NCI-H2196 (cell line): ENCODE measurements at regions not wholly inside any gene's neighbourhood (a gene's known extent, or its start where the extent isn't known, plus 50 kb on each side); places are given as distances from the start of the nearest gene placed in this dataset.

ENCODE experiments used
- DNase-seq: peaks from one replicate; lab custom pipeline; 2025; ENCODE audit not compliant: unreplicated experiment; lab: John Stamatoyannopoulos, UW

DNA sequence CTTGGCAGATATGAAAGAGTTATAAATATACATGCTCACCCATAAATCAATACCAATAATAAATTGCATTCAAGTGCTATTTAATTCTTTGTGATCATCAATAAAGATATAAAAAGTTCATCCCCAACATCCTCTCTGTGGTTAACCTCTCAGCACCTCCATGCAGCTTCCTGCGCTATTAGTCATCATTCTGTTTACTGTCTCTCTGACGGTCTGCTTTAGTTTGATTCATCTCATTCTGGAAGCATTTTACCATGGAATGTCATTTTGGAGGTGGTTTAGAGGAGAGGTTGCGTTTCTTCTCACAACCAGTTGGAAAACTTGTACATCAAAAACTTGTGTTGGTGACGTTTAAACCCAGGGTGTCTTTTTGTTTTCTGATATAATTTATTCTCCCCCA, 486.6 kb downstream of the BRINP1 start:
- no peak for DNase-seq

GRCh38 chr9:118883411-118883810, 485.8 kb downstream of the BRINP1 start:
- DNase-seq: no peak

DNA sequence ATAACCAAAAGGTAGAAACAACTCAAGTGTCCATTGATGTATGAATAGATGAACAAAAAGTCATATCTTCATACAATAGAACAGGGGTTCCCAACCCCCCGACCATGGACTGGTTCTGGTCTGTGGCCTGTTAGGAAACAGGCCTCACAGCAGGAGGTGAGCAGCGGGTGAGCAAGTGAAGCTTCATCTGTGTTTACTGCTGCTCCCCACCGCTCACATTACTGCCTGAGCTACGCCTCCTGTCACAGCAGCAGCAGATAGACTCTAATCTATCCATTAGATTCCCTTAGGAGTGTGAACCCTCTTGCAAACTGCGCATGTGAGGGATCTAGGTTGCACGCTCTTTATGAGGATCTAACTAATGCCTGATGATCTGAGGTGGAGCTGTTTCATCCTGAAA, 478.0 kb downstream of the BRINP1 start:
- DNase-seq: no peak

- no peak for DNase-seq
Observed at GRCh38 chr9:118896324-118897000, 472.8 kb downstream of the BRINP1 start.

GRCh38 chr9:118918180-118918579, 451.1 kb downstream of the BRINP1 start:
- DNase-seq: no peak

GRCh38 chr9:118928722-118929121, 440.5 kb downstream of the BRINP1 start:
- DNase-seq: no peak

DNA sequence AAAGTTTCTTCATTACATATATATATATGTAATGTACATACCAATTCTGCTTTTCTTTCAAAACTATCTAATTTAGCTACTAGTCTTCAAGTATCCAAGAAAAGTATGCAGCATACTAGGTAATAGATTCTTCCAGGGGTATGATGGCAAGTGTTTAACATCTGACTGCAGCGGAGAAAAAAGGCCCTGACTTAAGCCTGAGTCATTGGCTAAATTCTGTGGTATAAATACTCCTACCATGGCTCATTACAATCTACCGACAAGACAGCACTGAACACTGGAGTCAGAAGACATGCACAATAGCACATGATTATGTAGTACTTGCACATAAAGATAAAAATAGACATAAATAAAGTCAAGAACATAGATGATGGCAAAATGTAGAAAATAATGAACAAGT, 439.9 kb downstream of the BRINP1 start:
- no peak for DNase-seq

- no peak for DNase-seq
Observed at GRCh38 chr9:118931941-118932340, 437.3 kb downstream of the BRINP1 start.

DNA sequence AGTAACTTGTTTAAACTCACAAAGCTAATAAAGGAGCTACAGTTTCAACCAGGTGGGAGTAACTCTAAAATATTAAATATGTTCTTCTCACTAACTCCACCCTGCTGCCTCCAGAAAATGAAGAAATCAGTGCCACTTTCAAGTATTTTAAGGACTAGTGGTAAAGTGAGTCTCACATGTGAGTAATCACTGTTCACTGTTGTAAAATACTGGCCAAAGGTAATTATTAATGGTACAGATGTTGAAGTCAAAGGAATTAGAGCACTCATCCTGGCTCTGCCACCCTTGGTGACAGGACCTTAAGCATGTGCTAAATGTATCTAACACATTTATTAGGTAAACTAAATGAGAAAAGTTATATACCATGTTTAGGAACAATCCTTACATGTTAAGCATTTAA, 430.7 kb downstream of the BRINP1 start:
- no peak for DNase-seq

DNA sequence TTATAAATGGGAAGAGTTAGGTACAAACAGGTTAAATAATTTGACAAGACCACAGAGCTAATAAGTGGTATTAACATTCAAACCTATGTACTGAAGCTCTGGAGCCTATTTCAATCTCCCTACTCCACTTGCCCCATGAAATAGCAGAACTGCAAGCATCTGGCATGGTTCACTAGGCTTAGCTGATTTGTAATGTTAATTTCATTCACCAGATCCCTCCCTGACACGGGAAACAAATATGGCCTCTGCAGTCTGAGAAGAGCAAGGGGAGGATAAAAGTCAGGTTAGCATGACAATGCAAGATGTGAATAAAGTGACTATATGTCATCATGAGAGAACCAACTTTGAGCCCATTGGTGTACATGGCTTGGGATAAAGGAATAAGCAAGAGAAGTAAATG, 428.8 kb downstream of the BRINP1 start:
- DNase-seq: no peak

- no peak for DNase-seq
Observed at GRCh38 chr9:118946669-118947068, 422.6 kb downstream of the BRINP1 start.

GRCh38 chr9:118954857-118955256, 414.4 kb downstream of the BRINP1 start:
- DNase-seq: no peak

DNA sequence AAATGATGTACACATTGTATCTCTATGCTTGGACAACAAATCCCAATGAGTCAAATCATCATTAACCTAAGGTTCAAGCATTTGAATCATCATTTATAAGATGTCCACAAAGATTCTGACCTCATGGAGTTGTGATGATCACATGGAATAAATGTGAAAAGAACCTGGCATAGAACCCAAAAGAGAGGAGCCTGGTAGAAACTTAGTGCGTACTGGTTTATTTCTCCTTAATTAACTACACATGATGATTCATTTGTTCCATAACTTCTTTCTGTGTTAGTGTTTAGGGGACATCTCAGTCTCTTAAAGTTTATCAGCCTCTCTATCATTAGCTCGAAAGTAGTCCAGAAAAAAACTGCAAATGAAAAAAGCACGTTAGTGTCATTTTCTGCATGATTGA, 411.6 kb downstream of the BRINP1 start:
- DNase-seq: no peak

DNA sequence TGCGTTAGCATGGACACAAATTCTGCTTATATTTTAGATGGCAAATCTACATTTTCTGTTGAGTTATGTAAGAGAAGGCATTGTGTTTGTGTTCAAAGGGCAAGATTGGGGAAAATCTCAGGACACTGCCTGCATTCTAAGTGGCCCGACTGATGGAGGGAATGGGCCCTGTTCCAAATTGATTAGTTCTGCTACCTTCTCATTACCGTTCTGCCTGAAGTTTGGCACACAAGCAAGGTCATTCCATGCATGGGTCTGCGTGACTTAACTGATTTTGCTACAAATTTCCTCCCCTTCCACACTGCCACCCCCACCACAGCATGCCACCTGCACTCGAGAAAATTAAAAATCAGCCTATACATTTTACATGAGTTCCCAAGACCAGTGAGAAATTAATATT, 409.9 kb downstream of the BRINP1 start:
- no peak for DNase-seq

DNA sequence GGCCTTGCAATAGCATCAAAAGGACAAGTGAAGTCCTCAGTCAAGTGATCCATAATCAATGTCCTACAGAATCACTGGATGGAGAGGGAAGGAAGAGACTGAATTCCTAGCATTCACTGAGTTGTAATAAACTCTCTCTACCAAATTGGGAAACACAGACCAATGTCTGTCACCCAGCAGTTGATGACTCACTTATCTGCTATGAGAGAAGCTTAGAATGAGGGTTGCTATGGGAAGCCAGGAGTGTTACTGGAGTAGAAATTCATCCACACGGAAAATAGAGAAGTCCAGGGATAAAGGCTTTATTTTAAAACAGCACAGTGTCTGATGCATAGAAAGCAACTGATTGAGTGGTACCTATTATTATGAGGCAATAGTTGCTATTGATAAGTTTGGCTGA, 407.4 kb downstream of the BRINP1 start:
- DNase-seq: peak; percentile 2

- DNase-seq: no peak
Observed at GRCh38 chr9:118962426-118962825, 406.8 kb downstream of the BRINP1 start.

- no peak for DNase-seq
Observed at GRCh38 chr9:118963674-118964073, 405.6 kb downstream of the BRINP1 start.

GRCh38 chr9:118967901-118968300, 401.3 kb downstream of the BRINP1 start:
- no peak for DNase-seq

- no peak for DNase-seq
Observed at GRCh38 chr9:118975736-118976135, 393.5 kb downstream of the BRINP1 start.

GRCh38 chr9:118976160-118976559, 393.1 kb downstream of the BRINP1 start:
- no peak for DNase-seq

- no peak for DNase-seq
Observed at GRCh38 chr9:118984607-118985006, 384.6 kb downstream of the BRINP1 start.

DNA sequence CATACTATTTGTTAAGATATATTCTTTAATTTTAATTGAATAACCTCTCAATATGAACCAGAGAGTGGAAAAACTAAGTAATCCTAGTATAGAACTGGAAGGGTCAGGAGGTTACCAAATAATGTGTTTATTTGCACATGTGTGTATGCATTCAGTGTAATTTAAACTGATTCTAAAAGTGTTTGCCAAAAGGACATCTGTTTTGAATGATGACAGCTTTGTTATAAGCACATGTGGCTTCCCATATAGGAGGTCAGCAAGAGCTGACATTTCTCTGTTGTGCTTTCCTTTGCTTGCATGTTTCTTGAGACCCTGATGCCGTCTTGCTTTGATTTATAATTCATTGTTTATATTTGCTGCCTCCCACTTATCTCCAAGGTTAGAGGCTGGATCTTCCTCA, 383.4 kb downstream of the BRINP1 start:
- no peak for DNase-seq

DNA sequence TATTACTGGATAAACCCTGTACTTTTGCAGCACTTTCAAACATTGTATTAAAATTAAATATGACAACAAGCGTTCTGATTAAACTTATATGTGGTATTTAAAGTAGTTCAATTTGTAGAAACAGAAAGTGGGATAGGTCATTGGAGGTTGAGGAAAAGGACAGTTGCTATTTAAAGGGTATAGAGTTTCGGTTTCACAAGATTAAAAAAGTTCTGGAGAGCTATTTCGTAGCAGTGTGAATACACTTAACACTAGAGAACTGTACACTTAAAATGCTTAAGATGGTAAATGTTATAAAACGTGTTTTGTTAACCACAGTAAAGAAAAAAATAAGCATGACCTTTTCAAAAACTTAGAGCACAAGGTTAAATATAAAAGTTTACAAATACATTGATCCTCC, 382.1 kb downstream of the BRINP1 start:
- DNase-seq: no peak
